Activated CD8-positive, alpha-beta memory T cell treated with anti-CD3 and anti-CD28 coated beads, Interleukin-2, amount 10 ng/mL, durations not matched to agents 7 days and 5 days (primary cell): ENCODE measurements at regions not wholly inside any gene's neighbourhood (a gene's known extent, or its start where the extent isn't known, plus 50 kb on each side); places are given as distances from the start of the nearest gene placed in this dataset.

Experiments
- ATAC-seq: fragments of 150-1000 bp; cut with Tn5 transposase; one replicate; pipeline ENCODE4 v1.10.0; 2021; ENCODE audit warnings: moderate library complexity
- CTCF ChIA-PET: fragments of 350-600 bp; sonication (Branson Sonifier 250); formaldehyde crosslinking; loops from one replicate; lab custom pipeline; 2021; ENCODE audit warnings: antibody characterized with exemption; lab: Charles Lee
- DNase-seq: peaks from one replicate; pipeline ENCODE4 v3.0.0-alpha.2; 2020
- H3K27ac Mint-ChIP-seq: one replicate; pipeline ENCODE4 v1.8.0; 2021; ENCODE audit warnings: mild to moderate bottlenecking, mixed read lengths
- H3K27me3 Mint-ChIP-seq: one replicate; pipeline ENCODE4 v1.8.0; 2021; ENCODE audit warnings: mixed read lengths
- H3K36me3 Mint-ChIP-seq: one replicate; pipeline ENCODE4 v1.8.0; 2021; ENCODE audit warnings: mild to moderate bottlenecking, mixed read lengths
- H3K4me1 Mint-ChIP-seq: one replicate; pipeline ENCODE4 v1.8.0; 2021; ENCODE audit warnings: mixed read lengths
- H3K4me3 Mint-ChIP-seq: one replicate; pipeline ENCODE4 v1.8.0; 2021; ENCODE audit warnings: mild to moderate bottlenecking, moderate library complexity, mixed read lengths
- H3K9me3 Mint-ChIP-seq: one replicate; pipeline ENCODE4 v1.8.0; 2022; ENCODE audit warnings: low read depth, mixed read lengths

- Mint-ChIP-seq H3K27me3 (no peaks in the 10 kb centered on the region), H3K9me3 (peaks cover 13% of the 10 kb centered on the region), H3K27ac (no peak overlapping the region), H3K36me3 (no peaks in the 10 kb centered on the region), H3K4me3 (no peak overlapping the region), H3K4me1 (no peaks in the 10 kb centered on the region)
- DNase-seq (no peak), ATAC-seq (no peak)
- CTCF ChIA-PET = no interaction called here
Observed at GRCh38 chr17:53092072-53092471, 730.7 kb upstream of the KIF2B start.

- Mint-ChIP-seq H3K36me3 (no peaks in the 10 kb centered on the region), H3K4me1 (no peaks in the 10 kb centered on the region), H3K9me3 (peaks cover 12% of the 10 kb centered on the region), H3K27me3 (no peaks in the 10 kb centered on the region), H3K4me3 (no peak overlapping the region), H3K27ac (no peak overlapping the region)
- ATAC-seq = no peak
- CTCF ChIA-PET = no interaction called here
- DNase-seq = no peak
Observed at GRCh38 chr17:53090770-53091169, 732.0 kb upstream of the KIF2B start.

DNA sequence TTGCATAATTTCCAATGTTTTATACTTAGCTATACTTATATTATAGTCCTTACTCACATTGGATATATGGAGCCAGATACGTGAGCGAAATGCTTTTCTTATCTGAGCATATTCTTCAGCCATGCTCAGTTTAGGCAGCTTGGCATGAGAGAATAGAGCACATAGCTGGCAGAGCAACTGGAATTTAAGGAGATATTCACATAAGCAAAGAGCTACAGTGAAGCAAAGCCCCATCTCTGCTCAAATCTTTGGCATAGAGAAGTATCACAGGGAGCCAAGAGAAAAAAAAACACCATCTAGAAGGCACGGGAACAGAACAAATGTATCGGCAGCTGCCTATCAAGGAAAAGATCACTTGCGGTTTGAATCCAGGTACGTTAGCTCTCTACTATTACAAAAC, 734.2 kb upstream of the KIF2B start:
- ATAC-seq (no peak), DNase-seq (no peak)
- no peak overlapping the region for H3K27ac Mint-ChIP-seq
- no peaks in the 10 kb centered on the region for H3K4me1 Mint-ChIP-seq
- H3K4me3 Mint-ChIP-seq = no peak overlapping the region
- no peaks in the 10 kb centered on the region for H3K27me3 Mint-ChIP-seq
- H3K9me3 Mint-ChIP-seq = peaks cover 12% of the 10 kb centered on the region
- CTCF ChIA-PET = no interaction called here
- H3K36me3 Mint-ChIP-seq = no peaks in the 10 kb centered on the region

DNA sequence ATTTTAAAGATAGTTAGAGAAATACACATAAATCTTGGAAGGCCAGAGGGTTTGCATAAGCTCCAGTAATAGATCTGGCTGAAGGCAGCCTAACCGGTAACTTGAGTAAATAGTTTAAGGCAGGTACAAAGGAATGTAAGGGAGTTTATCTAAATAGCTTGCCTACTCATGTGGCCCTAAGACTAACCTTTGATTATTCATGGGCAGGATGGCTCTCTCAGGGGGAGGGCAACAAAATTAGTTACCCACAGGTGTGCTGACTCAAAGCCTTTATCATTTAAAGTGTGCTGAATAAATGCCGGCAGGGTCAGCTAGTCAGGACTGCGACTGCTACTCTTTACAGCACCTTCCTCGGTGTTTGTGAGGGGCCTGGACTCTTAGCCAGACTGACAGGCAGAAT, 761.3 kb upstream of the KIF2B start:
- DNase-seq = no peak
- Mint-ChIP-seq H3K9me3 (peaks cover 10% of the 10 kb centered on the region), H3K27ac (no peak overlapping the region), H3K27me3 (no peaks in the 10 kb centered on the region), H3K4me1 (no peaks in the 10 kb centered on the region), H3K4me3 (no peak overlapping the region), H3K36me3 (no peaks in the 10 kb centered on the region)
- no peak for ATAC-seq
- CTCF ChIA-PET = no interaction called here

DNA sequence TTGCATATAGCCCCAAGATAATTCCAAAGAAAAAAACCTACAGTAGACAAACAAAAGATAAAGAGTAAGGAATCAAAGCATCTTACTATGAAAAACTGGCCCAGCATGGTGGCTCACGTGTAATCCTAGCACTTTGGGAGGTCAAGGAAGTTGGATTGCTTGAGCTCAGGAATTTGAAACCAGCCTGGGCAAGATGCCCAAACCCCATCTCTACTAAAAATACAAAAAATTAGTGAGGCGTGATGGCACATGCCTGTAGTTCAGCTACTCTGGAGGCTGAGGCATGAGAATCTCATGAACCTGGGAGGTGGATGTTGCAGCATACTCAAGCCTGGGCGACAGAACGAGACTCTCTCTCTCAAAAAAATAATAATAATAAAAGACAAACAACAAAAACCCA, 764.7 kb upstream of the KIF2B start:
- Mint-ChIP-seq H3K36me3 (no peaks in the 10 kb centered on the region), H3K4me1 (no peaks in the 10 kb centered on the region), H3K9me3 (peaks cover 16% of the 10 kb centered on the region), H3K27me3 (no peaks in the 10 kb centered on the region), H3K27ac (no peak overlapping the region), H3K4me3 (no peak overlapping the region)
- CTCF ChIA-PET = no interaction called here
- ATAC-seq = no peak
- DNase-seq = no peak

DNA sequence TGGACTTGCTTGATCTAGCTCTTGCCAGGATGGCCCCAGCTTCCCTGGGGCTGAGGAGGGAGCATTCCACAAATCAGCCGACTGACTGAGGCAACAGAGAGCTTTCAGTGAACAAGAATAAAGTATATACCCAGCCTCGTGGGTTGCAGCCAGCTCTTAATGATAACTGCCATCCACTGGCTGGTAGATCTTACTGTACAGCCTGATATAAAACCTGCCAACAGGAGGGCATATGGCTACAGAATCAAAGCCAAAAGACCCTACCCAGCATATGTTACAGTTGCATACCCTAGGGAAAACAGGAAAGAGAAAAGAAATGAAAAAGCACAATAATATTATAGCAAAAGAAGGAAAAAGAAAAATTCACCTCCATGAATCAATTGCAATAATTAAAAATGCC, 775.9 kb upstream of the KIF2B start:
- DNase-seq = no peak
- H3K27ac Mint-ChIP-seq = no peak overlapping the region

DNA sequence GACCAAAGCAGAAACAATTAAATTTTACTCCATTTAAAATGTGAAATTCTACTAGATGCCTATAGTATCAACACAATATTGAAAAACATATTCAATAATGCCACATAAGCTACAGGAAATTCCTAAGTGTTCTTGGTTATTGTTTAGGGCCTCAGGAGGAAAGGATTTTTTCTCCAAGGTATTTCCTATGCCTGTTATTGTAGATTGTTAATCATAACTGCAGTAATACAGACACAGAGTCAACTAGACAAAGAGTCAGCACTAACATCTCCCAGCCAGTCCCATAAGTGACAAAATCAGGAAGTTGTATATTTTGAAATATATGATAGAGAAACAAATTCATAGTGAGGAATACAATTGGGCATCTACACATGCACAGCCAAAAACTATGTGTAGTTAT, 782.7 kb upstream of the KIF2B start:
- no peaks in the 10 kb centered on the region for H3K4me1 Mint-ChIP-seq
- no peaks in the 10 kb centered on the region for H3K27me3 Mint-ChIP-seq
- no peak overlapping the region for H3K4me3 Mint-ChIP-seq

More for the DNA sequence above, 775.9 kb upstream of the KIF2B start:
- Mint-ChIP-seq H3K27me3 (no peaks in the 10 kb centered on the region), H3K9me3 (peaks cover 6% of the 10 kb centered on the region), H3K4me3 (no peak overlapping the region), H3K4me1 (no peaks in the 10 kb centered on the region), H3K36me3 (no peaks in the 10 kb centered on the region)
- no peak for ATAC-seq
- CTCF ChIA-PET = no interaction called here

DNA sequence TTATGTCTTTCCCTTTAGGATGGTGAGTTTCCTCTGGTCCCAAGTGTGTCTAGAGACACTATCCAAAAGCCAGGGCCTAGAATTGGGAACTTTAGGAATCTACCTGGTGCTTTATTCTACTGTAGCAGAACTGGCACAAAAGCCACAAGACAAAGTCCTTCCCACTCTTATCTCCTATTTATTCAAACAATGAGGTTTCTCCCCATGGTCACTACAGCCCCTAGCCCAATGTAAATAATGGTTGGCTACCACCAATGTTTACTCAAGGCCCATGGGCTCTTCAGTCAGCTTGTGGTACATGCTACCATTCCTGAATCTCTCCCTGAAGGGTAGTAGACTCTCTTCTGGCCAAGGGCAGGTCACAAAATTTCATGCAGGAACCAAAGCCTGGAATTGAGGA, 789.4 kb upstream of the KIF2B start:
- no peak overlapping the region for H3K27ac Mint-ChIP-seq
- H3K4me3 Mint-ChIP-seq = no peak overlapping the region
- H3K9me3 Mint-ChIP-seq = peaks cover 12% of the 10 kb centered on the region
- CTCF ChIA-PET = interaction anchor here (0.6 kb wide), 1 partner anchor 689 kb away, joined by 3 read pairs; no protein-coding TSS in a partner anchor
- H3K36me3 Mint-ChIP-seq = no peaks in the 10 kb centered on the region
- H3K27me3 Mint-ChIP-seq = no peaks in the 10 kb centered on the region
- ATAC-seq = no peak
- no peak for DNase-seq
- H3K4me1 Mint-ChIP-seq = no peaks in the 10 kb centered on the region

More for the DNA sequence above, 782.7 kb upstream of the KIF2B start:
- no peak for DNase-seq
- peaks cover 10% of the 10 kb centered on the region for H3K9me3 Mint-ChIP-seq
- no peaks in the 10 kb centered on the region for H3K36me3 Mint-ChIP-seq
- ATAC-seq = no peak
- no peak overlapping the region for H3K27ac Mint-ChIP-seq
- CTCF ChIA-PET = no interaction called here

DNA sequence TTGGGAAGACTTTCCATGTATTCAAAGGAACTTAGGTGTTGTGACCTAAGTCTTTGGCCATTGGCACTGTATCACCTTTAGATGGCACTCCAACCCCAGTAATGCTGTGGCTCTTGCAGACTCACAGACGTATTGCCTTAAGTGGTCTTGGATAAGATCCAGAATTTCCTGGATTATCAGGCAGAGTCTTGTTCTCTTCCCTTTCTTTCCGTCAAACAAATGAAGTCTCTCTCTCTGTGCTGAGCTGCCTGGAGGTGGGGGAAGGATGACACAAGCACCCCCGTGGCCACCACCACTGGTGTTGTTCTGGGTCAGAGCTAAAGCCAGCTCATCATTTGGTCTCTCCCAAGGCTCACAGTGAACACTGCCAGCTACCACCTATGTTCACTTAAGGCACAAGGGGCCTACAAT, 789.9 kb upstream of the KIF2B start:
- no peak overlapping the region for H3K27ac Mint-ChIP-seq
- DNase-seq = no peak
- H3K9me3 Mint-ChIP-seq = peaks cover 15% of the 10 kb centered on the region
- no peak overlapping the region for H3K4me3 Mint-ChIP-seq
- H3K36me3 Mint-ChIP-seq = no peaks in the 10 kb centered on the region
- H3K27me3 Mint-ChIP-seq = no peaks in the 10 kb centered on the region
- no peaks in the 10 kb centered on the region for H3K4me1 Mint-ChIP-seq
- no peak for ATAC-seq
- CTCF ChIA-PET = interaction anchor here (0.6 kb wide), 1 partner anchor 690 kb away, joined by 3 read pairs; no protein-coding TSS in a partner anchor

- H3K9me3 Mint-ChIP-seq = peaks cover 13% of the 10 kb centered on the region
- H3K4me3 Mint-ChIP-seq = no peak overlapping the region
- no peak for ATAC-seq
- no peaks in the 10 kb centered on the region for H3K27me3 Mint-ChIP-seq
- no peak overlapping the region for H3K27ac Mint-ChIP-seq
- no peaks in the 10 kb centered on the region for H3K36me3 Mint-ChIP-seq
- CTCF ChIA-PET = no interaction called here
- H3K4me1 Mint-ChIP-seq = no peaks in the 10 kb centered on the region
- no peak for DNase-seq
Observed at GRCh38 chr17:53017227-53017626, 805.5 kb upstream of the KIF2B start.

GRCh38 chr17:53016085-53016484, 806.6 kb upstream of the KIF2B start:
- Mint-ChIP-seq H3K9me3 (peaks cover 13% of the 10 kb centered on the region), H3K27ac (no peak overlapping the region), H3K27me3 (no peaks in the 10 kb centered on the region), H3K36me3 (no peaks in the 10 kb centered on the region), H3K4me1 (no peaks in the 10 kb centered on the region), H3K4me3 (no peak overlapping the region)
- CTCF ChIA-PET = no interaction called here
- ATAC-seq (no peak), DNase-seq (no peak)

GRCh38 chr17:53012364-53012763, 810.4 kb upstream of the KIF2B start:
- H3K4me3 Mint-ChIP-seq = no peak overlapping the region
- H3K27me3 Mint-ChIP-seq = no peaks in the 10 kb centered on the region
- ATAC-seq (no peak), DNase-seq (no peak)
- CTCF ChIA-PET = no interaction called here
- H3K4me1 Mint-ChIP-seq = no peaks in the 10 kb centered on the region
- H3K9me3 Mint-ChIP-seq = peaks cover 8% of the 10 kb centered on the region
- no peaks in the 10 kb centered on the region for H3K36me3 Mint-ChIP-seq
- no peak overlapping the region for H3K27ac Mint-ChIP-seq

DNA sequence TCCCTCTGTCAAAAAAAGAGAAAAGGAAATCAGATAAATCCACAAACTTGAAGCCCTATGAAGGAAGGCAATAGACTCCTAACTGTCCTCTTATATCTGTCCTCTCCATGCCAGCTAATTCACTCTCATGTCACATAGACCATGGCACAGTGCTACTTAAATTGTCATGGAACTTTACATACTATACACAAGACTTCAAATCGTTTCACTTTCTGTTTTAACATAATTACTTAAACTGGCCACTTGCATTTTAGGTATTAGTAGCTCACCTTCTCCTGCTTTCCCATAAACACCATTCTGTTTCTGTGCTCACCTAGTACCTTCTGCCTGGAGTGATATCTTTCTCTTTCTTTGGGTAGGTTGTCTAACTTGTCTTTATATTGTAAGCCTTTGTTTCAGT, 816.7 kb upstream of the KIF2B start:
- Mint-ChIP-seq H3K27ac (no peak overlapping the region), H3K27me3 (no peaks in the 10 kb centered on the region), H3K9me3 (peaks cover 5% of the 10 kb centered on the region), H3K4me3 (no peak overlapping the region), H3K4me1 (no peaks in the 10 kb centered on the region), H3K36me3 (no peaks in the 10 kb centered on the region)
- ATAC-seq (no peak), DNase-seq (no peak)
- CTCF ChIA-PET = no interaction called here

DNA sequence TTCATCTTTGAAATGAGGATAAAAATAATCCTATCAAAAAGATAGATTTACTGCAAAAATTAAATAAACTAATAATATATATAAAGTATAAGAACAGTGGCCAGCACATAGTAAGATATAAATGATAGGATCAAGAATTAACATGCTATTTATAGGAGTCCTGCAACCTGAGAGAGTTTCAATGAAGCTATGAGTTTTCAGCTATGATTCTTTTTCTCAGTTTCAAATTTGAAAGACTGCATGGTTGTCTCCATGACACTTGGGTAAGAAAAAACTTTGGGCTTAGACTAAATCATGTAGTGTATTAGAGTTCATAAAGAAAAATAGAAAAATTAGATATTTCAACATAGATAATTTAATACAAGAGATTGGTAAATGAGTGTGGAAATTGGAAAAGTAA, 817.8 kb upstream of the KIF2B start:
- no peaks in the 10 kb centered on the region for H3K36me3 Mint-ChIP-seq
- peaks cover 2% of the 10 kb centered on the region for H3K9me3 Mint-ChIP-seq
- CTCF ChIA-PET = no interaction called here
- H3K27me3 Mint-ChIP-seq = no peaks in the 10 kb centered on the region
- H3K27ac Mint-ChIP-seq = no peak overlapping the region
- no peak for DNase-seq
- ATAC-seq = no peak
- no peaks in the 10 kb centered on the region for H3K4me1 Mint-ChIP-seq
- no peak overlapping the region for H3K4me3 Mint-ChIP-seq

GRCh38 chr17:52995881-52996280, 826.8 kb upstream of the KIF2B start:
- no peak for DNase-seq
- Mint-ChIP-seq H3K4me3 (no peak overlapping the region), H3K27ac (no peak overlapping the region), H3K27me3 (no peaks in the 10 kb centered on the region), H3K9me3 (peaks cover 2% of the 10 kb centered on the region), H3K4me1 (no peaks in the 10 kb centered on the region), H3K36me3 (no peaks in the 10 kb centered on the region)
- CTCF ChIA-PET = no interaction called here
- no peak for ATAC-seq
